HUES6 (cell line): ENCODE measurements at regions not wholly inside any gene's neighbourhood (a gene's known extent, or its start where the extent isn't known, plus 50 kb on each side); places are given as distances from the start of the nearest gene placed in this dataset.

Experiments
- H3K27ac ChIP-seq: 2 replicates; pipeline ENCODE4 v1.7.0; 2013; ENCODE audit warnings: low read depth, mild to moderate bottlenecking, low read length, inconsistent platforms
- H3K27me3 ChIP-seq: 2 replicates; pipeline ENCODE4 v1.6.1; 2013; ENCODE audit warnings: low read length; ENCODE audit not compliant: control insufficient read depth, insufficient read depth
- H3K36me3 ChIP-seq: 2 replicates; pipeline ENCODE4 v1.6.1; 2013; ENCODE audit warnings: low read length; ENCODE audit not compliant: control insufficient read depth, insufficient read depth
- H3K4me1 ChIP-seq: 2 replicates; pipeline ENCODE4 v1.6.1; 2013; ENCODE audit warnings: low read length; ENCODE audit not compliant: control insufficient read depth, insufficient read depth
- H3K4me3 ChIP-seq: 2 replicates; pipeline ENCODE4 v1.5.1; 2013; ENCODE audit warnings: low read depth, low read length
- H3K9ac ChIP-seq: one replicate; pipeline ENCODE4 v1.6.1; 2013; ENCODE audit warnings: mild to moderate bottlenecking, low read length
- H3K9me3 ChIP-seq: 2 replicates; pipeline ENCODE4 v1.6.1; 2013; ENCODE audit warnings: low read depth, low read length; ENCODE audit not compliant: control insufficient read depth, insufficient read depth

- Histone ChIP-seq H3K4me1 (peaks cover 7% of the 10 kb centered on the region), H3K9ac (no peak overlapping the region), H3K36me3 (no peaks in the 10 kb centered on the region), H3K4me3 (no peak overlapping the region), H3K27me3 (no peaks in the 10 kb centered on the region), H3K27ac (no peak overlapping the region), H3K9me3 (no peaks in the 10 kb centered on the region)
Measured at GRCh38 chr15:62792986-62793751, 249.4 kb upstream of the TPM1 start.

- Histone ChIP-seq H3K36me3 (no peaks in the 10 kb centered on the region), H3K27me3 (no peaks in the 10 kb centered on the region), H3K9ac (no peak overlapping the region), H3K9me3 (no peaks in the 10 kb centered on the region), H3K4me3 (no peak overlapping the region), H3K4me1 (peaks cover 7% of the 10 kb centered on the region), H3K27ac (no peak overlapping the region)
Measured at GRCh38 chr15:62793752-62794144, 248.8 kb upstream of the TPM1 start.

DNA sequence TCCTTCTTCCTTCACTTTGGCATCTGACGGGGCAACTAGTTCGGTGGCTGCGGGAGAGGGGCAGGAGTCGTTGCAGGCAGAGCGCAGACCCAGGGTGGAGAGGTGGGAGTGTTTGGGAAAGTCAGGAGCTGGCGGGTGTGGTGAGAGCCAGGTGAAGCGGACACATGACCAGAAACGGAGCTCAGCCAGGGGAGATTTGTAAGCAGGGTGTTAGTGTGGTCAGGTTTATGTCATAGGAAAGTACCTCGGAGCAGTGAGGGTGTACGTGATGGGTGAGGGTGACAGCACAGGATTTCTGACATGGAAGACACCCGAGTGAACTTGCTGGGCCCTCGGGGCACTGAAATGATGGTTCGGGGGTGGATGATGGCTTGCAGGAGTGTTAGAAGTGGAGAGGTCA is 247.4 kb upstream of the TPM1 start:
- Histone ChIP-seq H3K9me3 (no peaks in the 10 kb centered on the region), H3K4me1 (peaks cover 7% of the 10 kb centered on the region), H3K27ac (no peak overlapping the region), H3K4me3 (no peak overlapping the region), H3K9ac (no peak overlapping the region), H3K27me3 (no peaks in the 10 kb centered on the region), H3K36me3 (no peaks in the 10 kb centered on the region)

- no peaks in the 10 kb centered on the region for H3K27me3 ChIP-seq
- H3K9ac ChIP-seq, result no peak overlapping the region
- peaks cover 7% of the 10 kb centered on the region for H3K4me1 ChIP-seq
Measured at GRCh38 chr15:62795700-62796695, 246.5 kb upstream of the TPM1 start.

DNA sequence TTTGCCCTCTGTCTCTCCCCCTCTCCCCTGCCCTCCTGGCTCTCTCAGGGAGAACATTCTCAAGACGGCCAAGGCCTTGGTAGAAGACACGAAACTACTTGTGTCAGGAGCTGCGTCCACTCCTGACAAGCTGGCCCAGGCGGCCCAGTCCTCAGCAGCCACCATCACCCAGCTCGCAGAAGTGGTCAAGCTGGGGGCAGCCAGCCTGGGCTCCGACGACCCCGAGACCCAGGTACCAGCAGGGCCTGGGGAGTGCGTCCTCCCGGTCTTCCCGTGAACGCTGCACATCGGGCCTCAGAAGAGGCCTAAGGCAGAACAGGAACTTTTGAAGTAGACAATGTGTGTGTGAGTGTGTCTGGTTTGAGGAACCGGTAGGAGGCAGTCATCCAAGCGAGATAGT is 245.4 kb upstream of the TPM1 start:
- no peaks in the 10 kb centered on the region; the same call in 1 of the 2 replicates for H3K4me1 ChIP-seq
- H3K36me3 ChIP-seq, result no peaks in the 10 kb centered on the region
- H3K9ac ChIP-seq, result no peak overlapping the region
- no peaks in the 10 kb centered on the region for H3K27me3 ChIP-seq
- H3K4me3 ChIP-seq, result no peak overlapping the region
- no peak overlapping the region for H3K27ac ChIP-seq
- no peaks in the 10 kb centered on the region for H3K9me3 ChIP-seq

More at GRCh38 chr15:62795700-62796695, 246.5 kb upstream of the TPM1 start:
- no peaks in the 10 kb centered on the region for H3K9me3 ChIP-seq
- no peak overlapping the region for H3K27ac ChIP-seq
- no peak overlapping the region for H3K4me3 ChIP-seq
- H3K36me3 ChIP-seq, result no peaks in the 10 kb centered on the region

DNA sequence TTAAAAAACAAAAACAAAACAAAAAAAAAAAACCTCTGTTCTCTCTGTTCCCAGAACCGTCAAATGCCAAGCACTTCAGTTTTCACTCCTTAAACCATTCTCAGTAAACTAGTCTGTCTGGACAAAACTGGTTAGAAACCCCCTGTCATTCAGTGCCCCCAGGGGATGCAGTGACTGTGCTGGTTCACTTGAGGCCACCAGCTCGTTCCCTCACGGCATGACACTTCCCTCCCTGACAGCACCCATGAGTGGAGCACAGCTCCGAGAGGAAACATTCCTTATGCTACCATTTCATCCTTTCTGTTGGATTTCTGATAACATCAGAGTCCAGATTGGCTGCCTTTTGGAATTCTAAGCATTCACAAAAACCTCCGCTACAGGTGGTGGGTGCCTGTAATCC is 244.0 kb upstream of the TPM1 start:
- no peaks in the 10 kb centered on the region for H3K9me3 ChIP-seq
- no peak overlapping the region for H3K4me3 ChIP-seq
- no peak overlapping the region for H3K27ac ChIP-seq
- no peaks in the 10 kb centered on the region for H3K4me1 ChIP-seq
- H3K9ac ChIP-seq, result no peak overlapping the region
- H3K27me3 ChIP-seq, result no peaks in the 10 kb centered on the region
- no peaks in the 10 kb centered on the region for H3K36me3 ChIP-seq

DNA sequence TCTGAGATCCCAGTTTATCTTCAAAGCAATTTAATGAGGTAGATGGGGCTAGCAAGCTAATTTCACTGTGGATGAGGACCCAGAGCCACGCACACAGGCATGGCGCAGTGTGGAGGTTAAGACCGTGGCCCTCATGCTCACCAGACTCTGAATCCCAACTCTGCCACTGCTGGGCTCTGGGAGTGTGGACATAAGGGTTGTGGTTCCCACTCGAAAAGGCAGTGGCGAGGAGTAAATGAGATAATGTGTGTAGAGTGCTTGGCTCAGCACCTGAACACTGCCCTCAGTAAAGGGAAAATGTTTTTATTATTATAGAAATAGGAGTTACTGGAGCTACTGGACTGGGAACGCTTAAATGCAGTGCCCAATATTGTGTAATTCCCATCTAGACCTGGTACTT is 243.5 kb upstream of the TPM1 start:
- no peaks in the 10 kb centered on the region for H3K4me1 ChIP-seq
- H3K36me3 ChIP-seq, result no peaks in the 10 kb centered on the region
- no peak overlapping the region for H3K9ac ChIP-seq
- H3K27me3 ChIP-seq, result no peaks in the 10 kb centered on the region
- no peak overlapping the region for H3K4me3 ChIP-seq
- H3K9me3 ChIP-seq, result no peaks in the 10 kb centered on the region
- no peak overlapping the region for H3K27ac ChIP-seq

GRCh38 chr15:62799919-62800318 is 242.6 kb upstream of the TPM1 start:
- H3K4me1 ChIP-seq, result no peaks in the 10 kb centered on the region
- H3K4me3 ChIP-seq, result no peak overlapping the region
- H3K36me3 ChIP-seq, result no peaks in the 10 kb centered on the region
- H3K9ac ChIP-seq, result no peak overlapping the region
- no peaks in the 10 kb centered on the region for H3K27me3 ChIP-seq
- H3K27ac ChIP-seq, result no peak overlapping the region
- H3K9me3 ChIP-seq, result no peaks in the 10 kb centered on the region

DNA sequence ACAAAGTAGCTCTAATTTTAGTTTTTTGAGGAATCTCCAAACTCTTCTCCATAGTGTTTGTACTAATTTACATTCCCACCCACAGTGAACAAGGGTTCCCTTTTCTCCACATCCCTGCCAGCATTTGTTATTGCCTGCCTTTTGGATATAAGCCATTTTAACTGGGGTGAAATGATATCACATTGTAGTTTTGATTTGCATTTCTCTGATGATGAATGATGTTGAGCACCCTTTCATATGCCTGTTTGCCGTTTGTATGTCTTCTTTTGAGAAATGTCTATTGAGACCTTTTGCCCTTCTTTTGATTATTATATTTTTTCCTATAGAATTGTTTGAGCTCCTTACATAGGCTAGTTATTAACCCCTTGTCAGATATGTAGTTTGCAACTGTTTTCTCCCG is 239.9 kb upstream of the TPM1 start:
- Histone ChIP-seq H3K9ac (no peak overlapping the region), H3K4me3 (no peak overlapping the region), H3K27ac (no peak overlapping the region), H3K9me3 (no peaks in the 10 kb centered on the region), H3K36me3 (0 out of 2 replicates have a peak, but pooled peaks cover 4% of the 10 kb centered on the region), H3K27me3 (no peaks in the 10 kb centered on the region), H3K4me1 (peaks cover 4% of the 10 kb centered on the region)

DNA sequence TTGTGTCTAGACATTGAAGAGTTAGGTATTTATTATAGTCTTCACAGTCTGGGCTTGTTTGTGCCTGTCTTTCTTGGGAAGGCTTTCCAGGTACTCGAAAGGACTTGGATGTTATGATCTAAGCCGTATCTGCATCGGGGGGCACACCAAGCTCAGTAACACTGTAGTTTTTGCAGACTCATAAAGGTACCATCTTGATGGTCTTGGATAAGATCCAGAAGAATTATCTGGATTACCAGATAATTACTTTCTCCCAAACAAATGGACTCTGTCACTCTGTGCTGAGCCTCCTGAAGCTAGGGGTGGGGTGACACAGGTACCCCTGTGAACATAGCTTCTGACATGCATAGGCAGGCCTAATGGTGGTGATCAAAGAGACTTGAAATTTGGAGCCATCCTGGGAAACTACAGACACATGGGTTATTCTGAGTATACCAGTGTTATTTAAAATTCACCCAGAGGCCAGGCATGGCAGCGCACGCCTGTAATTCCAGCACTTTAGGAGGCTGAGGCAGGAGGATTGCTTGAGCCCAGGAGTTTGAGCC is 238.6 kb upstream of the TPM1 start:
- H3K9me3 ChIP-seq, result no peaks in the 10 kb centered on the region
- H3K9ac ChIP-seq, result no peak overlapping the region
- H3K4me1 ChIP-seq, result peaks cover 9% of the 10 kb centered on the region
- H3K27me3 ChIP-seq, result no peaks in the 10 kb centered on the region
- H3K4me3 ChIP-seq, result no peak overlapping the region
- no peak overlapping the region for H3K27ac ChIP-seq
- 0 out of 2 replicates have a peak, but pooled peaks cover 4% of the 10 kb centered on the region for H3K36me3 ChIP-seq

- Histone ChIP-seq H3K9ac (no peak overlapping the region), H3K4me1 (peaks cover 9% of the 10 kb centered on the region), H3K9me3 (no peaks in the 10 kb centered on the region), H3K27ac (no peak overlapping the region), H3K36me3 (0 out of 2 replicates have a peak, but pooled peaks cover 8% of the 10 kb centered on the region), H3K27me3 (no peaks in the 10 kb centered on the region), H3K4me3 (no peak overlapping the region)
Measured at GRCh38 chr15:62805502-62805901, 237.0 kb upstream of the TPM1 start.
